ENCODE measurements at regions not wholly inside any gene's neighbourhood (a gene's known extent, or its start where the extent isn't known, plus 50 kb on each side); places are given as distances from the start of the nearest gene placed in this dataset.

- no peaks in the 10 kb centered on the region for H3K4me1 ChIP-seq
- ChIA-PET POLR2A (no interaction called here), CTCF (interaction anchor here (0.6 to 2.0 kb wide), 5 partner anchors 14 to 1220 kb away, joined by 3 to 6 read pairs (median 3); no protein-coding TSS in a partner anchor)
- 78% methylated on average over 10 of the region's 10 CpGs for WGBS (ENCODE audit: missing lambda C conversion rate)
- TF ChIP-seq NFE2L2 (conservative IDR thresholded peaks at IDR 0.05; ENCODE audit: low read length) (no peak), POLR2AphosphoS2 (conservative IDR thresholded peaks at IDR 0.05; ENCODE audit: low read length) (no peak), HDAC2 (IDR thresholded peaks at IDR 0.05) (no peak), EHF (CRISPR knock-in tag; IDR thresholded peaks at IDR 0.05) (no peak), RARB (CRISPR knock-in tag; IDR thresholded peaks at IDR 0.05) (no peak), POLR2A (IDR thresholded peaks at IDR 0.05; ENCODE audit: low read length) (no peak), MYC (IDR thresholded peaks at IDR 0.05; ENCODE audit: borderline replicate concordance, low read length) (no peak), TFCP2L1 (CRISPR knock-in tag; IDR thresholded peaks at IDR 0.05) (no peak), ESRRA (IDR thresholded peaks at IDR 0.05; ENCODE audit: borderline replicate concordance, low read length) (no peak), RAD21 (conservative IDR thresholded peaks at IDR 0.05 in 1 of 2, IDR thresholded peaks at IDR 0.05 in 1 of 2) (no peak), EP300 (IDR thresholded peaks at IDR 0.05) (no peak), FOXS1 (CRISPR knock-in tag; IDR thresholded peaks at IDR 0.05) (no peak), RCOR1 (IDR thresholded peaks at IDR 0.05; ENCODE audit: low read depth, low read length) (no peak), SMC3 (IDR thresholded peaks at IDR 0.05) (no peak), MAX (IDR thresholded peaks at IDR 0.05) (no peak)
- TF ChIP-seq, protein P1, sequence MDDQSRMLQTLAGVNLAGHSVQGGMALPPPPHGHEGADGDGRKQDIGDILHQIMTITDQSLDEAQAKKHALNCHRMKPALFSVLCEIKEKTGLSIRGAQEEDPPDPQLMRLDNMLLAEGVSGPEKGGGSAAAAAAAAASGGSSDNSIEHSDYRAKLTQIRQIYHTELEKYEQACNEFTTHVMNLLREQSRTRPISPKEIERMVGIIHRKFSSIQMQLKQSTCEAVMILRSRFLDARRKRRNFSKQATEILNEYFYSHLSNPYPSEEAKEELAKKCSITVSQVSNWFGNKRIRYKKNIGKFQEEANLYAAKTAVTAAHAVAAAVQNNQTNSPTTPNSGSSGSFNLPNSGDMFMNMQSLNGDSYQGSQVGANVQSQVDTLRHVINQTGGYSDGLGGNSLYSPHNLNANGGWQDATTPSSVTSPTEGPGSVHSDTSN (IDR thresholded peaks at IDR 0.05) = no peak
- TF ChIP-seq, protein P2, sequence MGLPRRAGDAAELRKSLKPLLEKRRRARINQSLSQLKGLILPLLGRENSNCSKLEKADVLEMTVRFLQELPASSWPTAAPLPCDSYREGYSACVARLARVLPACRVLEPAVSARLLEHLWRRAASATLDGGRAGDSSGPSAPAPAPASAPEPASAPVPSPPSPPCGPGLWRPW (IDR thresholded peaks at IDR 0.05) = no peak
- TF ChIP-seq, protein P3, sequence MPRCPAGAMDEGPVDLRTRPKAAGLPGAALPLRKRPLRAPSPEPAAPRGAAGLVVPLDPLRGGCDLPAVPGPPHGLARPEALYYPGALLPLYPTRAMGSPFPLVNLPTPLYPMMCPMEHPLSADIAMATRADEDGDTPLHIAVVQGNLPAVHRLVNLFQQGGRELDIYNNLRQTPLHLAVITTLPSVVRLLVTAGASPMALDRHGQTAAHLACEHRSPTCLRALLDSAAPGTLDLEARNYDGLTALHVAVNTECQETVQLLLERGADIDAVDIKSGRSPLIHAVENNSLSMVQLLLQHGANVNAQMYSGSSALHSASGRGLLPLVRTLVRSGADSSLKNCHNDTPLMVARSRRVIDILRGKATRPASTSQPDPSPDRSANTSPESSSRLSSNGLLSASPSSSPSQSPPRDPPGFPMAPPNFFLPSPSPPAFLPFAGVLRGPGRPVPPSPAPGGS (IDR thresholded peaks at IDR 0.05) = no peak
- H3K27ac ChIP-seq = no peak overlapping the region
- ATAC-seq (no peak), FAIRE-seq (no peak), DNase-seq (ENCODE audit: low read depth in 1 of 2, low spot score in 1 of 2) (no peak)
- no peaks in the 10 kb centered on the region for H3K9me3 ChIP-seq
- no peak overlapping the region for H3K4me2 ChIP-seq
- H3K4me3 ChIP-seq = no peak overlapping the region
These were observed 68.4 kb upstream of the RPS23 start for GRCh38 chr5:82346399-82347165.

- Histone ChIP-seq H3K4me3 (no peak overlapping the region), H3K4me1 (no peaks in the 10 kb centered on the region), H3K4me2 (no peak overlapping the region), H3K9me3 (no peaks in the 10 kb centered on the region), H3K27ac (no peak overlapping the region)
- ATAC-seq (no peak), FAIRE-seq (no peak), DNase-seq (ENCODE audit: low read depth in 1 of 2, low spot score in 1 of 2) (no peak)
- ChIA-PET POLR2A (no interaction called here), CTCF (interaction anchor here (1.1 to 2.0 kb wide), 3 partner anchors 9 to 22 kb away, joined by 4 to 6 read pairs (median 5); no protein-coding TSS in a partner anchor)
- 67% methylated on average over 3 of the region's 3 CpGs for WGBS (ENCODE audit: missing lambda C conversion rate)
- TF ChIP-seq PHF8 (IDR thresholded peaks at IDR 0.05; ENCODE audit: borderline replicate concordance, low read depth) (no peak), EP300 (IDR thresholded peaks at IDR 0.05) (no peak), RARB (CRISPR knock-in tag; IDR thresholded peaks at IDR 0.05) (no peak), HOXB13 (CRISPR knock-in tag; IDR thresholded peaks at IDR 0.05; ENCODE audit: low read depth) (no peak), FOSL2 (IDR thresholded peaks at IDR 0.05) (no peak), FOSL2 (CRISPR knock-in tag; IDR thresholded peaks at IDR 0.05) (no peak), REST (IDR thresholded peaks at IDR 0.05) (no peak), NFE2L2 (conservative IDR thresholded peaks at IDR 0.05; ENCODE audit: low read length) (no peak), TP53 (CRISPR knock-in tag; IDR thresholded peaks at IDR 0.05) (no peak), JUNB (IDR thresholded peaks at IDR 0.05) (no peak), HOXA7 (CRISPR knock-in tag; IDR thresholded peaks at IDR 0.05) (no peak), EHMT2 (IDR thresholded peaks at IDR 0.05; ENCODE audit: low read depth) (no peak), MAX (IDR thresholded peaks at IDR 0.05) (no peak), FOXS1 (CRISPR knock-in tag; IDR thresholded peaks at IDR 0.05) (no peak), CBX8 (IDR thresholded peaks at IDR 0.05) (no peak)
- TF ChIP-seq, protein P4, sequence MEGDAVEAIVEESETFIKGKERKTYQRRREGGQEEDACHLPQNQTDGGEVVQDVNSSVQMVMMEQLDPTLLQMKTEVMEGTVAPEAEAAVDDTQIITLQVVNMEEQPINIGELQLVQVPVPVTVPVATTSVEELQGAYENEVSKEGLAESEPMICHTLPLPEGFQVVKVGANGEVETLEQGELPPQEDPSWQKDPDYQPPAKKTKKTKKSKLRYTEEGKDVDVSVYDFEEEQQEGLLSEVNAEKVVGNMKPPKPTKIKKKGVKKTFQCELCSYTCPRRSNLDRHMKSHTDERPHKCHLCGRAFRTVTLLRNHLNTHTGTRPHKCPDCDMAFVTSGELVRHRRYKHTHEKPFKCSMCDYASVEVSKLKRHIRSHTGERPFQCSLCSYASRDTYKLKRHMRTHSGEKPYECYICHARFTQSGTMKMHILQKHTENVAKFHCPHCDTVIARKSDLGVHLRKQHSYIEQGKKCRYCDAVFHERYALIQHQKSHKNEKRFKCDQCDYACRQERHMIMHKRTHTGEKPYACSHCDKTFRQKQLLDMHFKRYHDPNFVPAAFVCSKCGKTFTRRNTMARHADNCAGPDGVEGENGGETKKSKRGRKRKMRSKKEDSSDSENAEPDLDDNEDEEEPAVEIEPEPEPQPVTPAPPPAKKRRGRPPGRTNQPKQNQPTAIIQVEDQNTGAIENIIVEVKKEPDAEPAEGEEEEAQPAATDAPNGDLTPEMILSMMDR (IDR thresholded peaks at IDR 0.05) = no peak
These were observed 67.0 kb upstream of the RPS23 start for GRCh38 chr5:82345108-82345507.
